ENCODE measurements at regions not wholly inside any gene's neighbourhood (a gene's known extent, or its start where the extent isn't known, plus 50 kb on each side); places are given as distances from the start of the nearest gene placed in this dataset.
A peak's percentile ranks its signal among the peaks of the same experiment; 100 is the strongest.

- Histone ChIP-seq H3K9me3 (replicated peaks) (no peaks in the 10 kb centered on the region), H3K4me3 (no peak overlapping the region), H3K27ac (no peak overlapping the region), H3K27me3 (no peaks in the 10 kb centered on the region), H3K36me3 (no peaks in the 10 kb centered on the region), H3K4me1 (no peaks in the 10 kb centered on the region)
- DNase-seq, result no peak
Observed at GRCh38 chr14:98770151-98770550, 501.8 kb downstream of the BCL11B start.

GRCh38 chr14:98773814-98774213, 498.2 kb downstream of the BCL11B start:
- Histone ChIP-seq H3K27me3 (no peaks in the 10 kb centered on the region), H3K27ac (no peak overlapping the region), H3K9me3 (replicated peaks) (no peaks in the 10 kb centered on the region), H3K4me1 (no peaks in the 10 kb centered on the region), H3K36me3 (no peaks in the 10 kb centered on the region), H3K4me3 (no peak overlapping the region)
- no peak for DNase-seq

- Histone ChIP-seq H3K9me3 (replicated peaks) (no peaks in the 10 kb centered on the region), H3K4me1 (no peaks in the 10 kb centered on the region), H3K27ac (no peak overlapping the region), H3K36me3 (no peaks in the 10 kb centered on the region), H3K4me3 (no peak overlapping the region), H3K27me3 (no peaks in the 10 kb centered on the region)
- DNase-seq, result no peak
Observed at GRCh38 chr14:98775892-98776291, 496.1 kb downstream of the BCL11B start.

- Histone ChIP-seq H3K9me3 (replicated peaks) (no peaks in the 10 kb centered on the region), H3K36me3 (no peaks in the 10 kb centered on the region), H3K27me3 (no peaks in the 10 kb centered on the region), H3K27ac (no peak overlapping the region), H3K4me1 (no peaks in the 10 kb centered on the region), H3K4me3 (no peak overlapping the region)
- DNase-seq, result no peak
Observed at GRCh38 chr14:98782062-98782461, 489.9 kb downstream of the BCL11B start.

GRCh38 chr14:98785578-98785977, 486.4 kb downstream of the BCL11B start:
- Histone ChIP-seq H3K36me3 (no peaks in the 10 kb centered on the region), H3K27me3 (no peaks in the 10 kb centered on the region), H3K27ac (no peak overlapping the region), H3K4me3 (no peak overlapping the region), H3K9me3 (replicated peaks) (no peaks in the 10 kb centered on the region), H3K4me1 (no peaks in the 10 kb centered on the region)
- DNase-seq, result no peak

GRCh38 chr14:98786456-98786855, 485.5 kb downstream of the BCL11B start:
- H3K27ac ChIP-seq, result no peak overlapping the region
- no peaks in the 10 kb centered on the region for H3K36me3 ChIP-seq
- no peaks in the 10 kb centered on the region for H3K27me3 ChIP-seq
- no peak for DNase-seq
- no peak overlapping the region for H3K4me3 ChIP-seq
- H3K9me3 ChIP-seq (replicated peaks), result no peaks in the 10 kb centered on the region
- H3K4me1 ChIP-seq, result no peaks in the 10 kb centered on the region

DNA sequence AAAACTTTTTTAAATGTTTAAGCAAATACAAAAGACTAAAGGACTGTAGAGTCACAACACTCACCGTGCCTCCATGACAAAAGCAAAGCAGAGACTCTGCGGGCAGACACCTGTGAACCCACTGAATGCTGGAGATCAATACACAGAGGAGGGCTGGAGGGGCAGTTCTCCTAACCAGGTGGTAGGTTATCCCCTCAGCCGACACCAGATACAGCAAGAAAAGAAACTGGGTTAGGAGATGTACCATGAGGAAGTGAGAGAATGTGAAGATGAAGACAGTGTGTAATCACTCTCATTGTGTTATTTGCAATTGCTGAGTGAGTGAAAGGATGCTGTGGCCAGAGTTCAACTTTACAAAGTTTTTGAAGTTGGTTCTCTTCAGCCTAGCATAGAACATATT, 480.3 kb downstream of the BCL11B start:
- H3K36me3 ChIP-seq, result no peaks in the 10 kb centered on the region
- DNase-seq, result no peak
- no peaks in the 10 kb centered on the region for H3K27me3 ChIP-seq
- H3K9me3 ChIP-seq (replicated peaks), result no peaks in the 10 kb centered on the region
- H3K4me1 ChIP-seq, result no peaks in the 10 kb centered on the region
- no peak overlapping the region for H3K4me3 ChIP-seq
- H3K27ac ChIP-seq, result no peak overlapping the region

GRCh38 chr14:98792171-98792570, 479.8 kb downstream of the BCL11B start:
- no peak overlapping the region for H3K27ac ChIP-seq
- no peak for DNase-seq

DNA sequence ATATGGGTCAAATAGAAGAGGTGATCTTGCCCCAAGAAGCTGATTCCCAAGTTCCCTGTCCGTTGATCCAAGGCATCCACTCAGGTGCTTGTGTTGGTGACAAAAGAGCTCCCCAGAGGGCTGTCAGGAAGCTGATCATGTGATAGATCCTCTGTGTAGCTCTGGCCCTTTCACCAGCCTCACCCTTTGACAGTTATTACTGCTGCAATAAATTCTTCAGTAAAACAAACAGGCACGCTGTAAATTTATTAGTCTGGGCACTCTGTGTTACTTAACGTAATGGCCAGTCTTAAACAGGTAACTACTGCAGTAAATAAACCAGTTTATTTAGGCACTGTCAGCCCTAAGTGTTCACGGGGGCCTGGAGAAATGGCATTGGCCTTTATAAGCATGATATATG, 473.9 kb downstream of the BCL11B start:
- Histone ChIP-seq H3K27me3 (no peaks in the 10 kb centered on the region), H3K36me3 (no peaks in the 10 kb centered on the region), H3K4me1 (no peaks in the 10 kb centered on the region), H3K9me3 (replicated peaks) (no peaks in the 10 kb centered on the region), H3K4me3 (no peak overlapping the region), H3K27ac (no peak overlapping the region)
- DNase-seq, result no peak

More at GRCh38 chr14:98792171-98792570, 479.8 kb downstream of the BCL11B start:
- no peak overlapping the region for H3K4me3 ChIP-seq
- H3K27me3 ChIP-seq, result no peaks in the 10 kb centered on the region
- H3K9me3 ChIP-seq (replicated peaks), result no peaks in the 10 kb centered on the region
- no peaks in the 10 kb centered on the region for H3K36me3 ChIP-seq
- H3K4me1 ChIP-seq, result no peaks in the 10 kb centered on the region

DNA sequence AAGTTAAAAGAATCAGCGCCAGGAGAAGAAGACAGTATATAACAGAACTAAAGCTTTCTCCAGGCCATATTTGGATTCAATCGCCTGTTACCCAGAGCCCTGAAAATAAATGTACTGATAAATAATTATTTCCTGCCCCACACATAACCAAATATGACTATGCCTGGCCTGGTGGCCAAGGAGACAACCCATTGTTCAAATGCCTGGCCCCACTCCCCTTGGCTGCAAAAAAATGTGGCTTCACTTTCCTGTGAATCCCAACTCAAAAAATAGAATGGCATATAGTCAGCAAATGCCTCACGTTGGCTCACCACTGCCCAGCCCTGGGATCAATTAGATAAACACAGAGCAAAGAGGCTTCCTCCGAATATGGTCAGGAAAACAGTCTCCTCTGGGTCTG, 472.1 kb downstream of the BCL11B start:
- Histone ChIP-seq H3K4me3 (no peak overlapping the region), H3K36me3 (no peaks in the 10 kb centered on the region), H3K27me3 (no peaks in the 10 kb centered on the region), H3K9me3 (replicated peaks) (no peaks in the 10 kb centered on the region), H3K27ac (no peak overlapping the region), H3K4me1 (no peaks in the 10 kb centered on the region)
- DNase-seq, result no peak

- no peak overlapping the region for H3K27ac ChIP-seq
- H3K9me3 ChIP-seq (replicated peaks), result no peaks in the 10 kb centered on the region
- no peak overlapping the region for H3K4me3 ChIP-seq
Observed at GRCh38 chr14:98802044-98802443, 470.0 kb downstream of the BCL11B start.

DNA sequence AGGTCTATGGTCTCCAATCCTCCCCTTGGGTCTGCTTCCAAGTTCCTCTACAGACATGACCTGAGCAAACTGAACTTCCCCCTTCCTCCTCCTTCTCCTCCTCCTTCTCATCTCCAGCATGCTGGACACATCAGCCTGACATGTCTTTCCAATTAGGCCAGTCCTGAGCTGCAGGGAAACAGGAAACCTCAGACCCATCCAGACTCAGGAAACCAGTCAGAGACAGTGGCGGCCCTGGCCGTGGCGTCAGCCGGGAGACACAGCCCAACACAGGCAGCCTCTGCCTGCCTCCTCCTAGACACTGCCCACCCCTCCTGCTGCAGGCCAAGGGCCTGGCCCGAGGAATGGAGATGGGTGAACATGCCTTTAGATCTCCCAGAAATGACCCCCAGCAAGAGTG, 468.8 kb downstream of the BCL11B start:
- Histone ChIP-seq H3K9me3 (replicated peaks) (no peaks in the 10 kb centered on the region), H3K27ac (no peak overlapping the region), H3K4me3 (no peak overlapping the region), H3K36me3 (no peaks in the 10 kb centered on the region), H3K27me3 (no peaks in the 10 kb centered on the region), H3K4me1 (no peaks in the 10 kb centered on the region)
- DNase-seq, result no peak

More at GRCh38 chr14:98802044-98802443, 470.0 kb downstream of the BCL11B start:
- no peaks in the 10 kb centered on the region for H3K27me3 ChIP-seq
- no peaks in the 10 kb centered on the region for H3K4me1 ChIP-seq
- H3K36me3 ChIP-seq, result no peaks in the 10 kb centered on the region
- no peak for DNase-seq

DNA sequence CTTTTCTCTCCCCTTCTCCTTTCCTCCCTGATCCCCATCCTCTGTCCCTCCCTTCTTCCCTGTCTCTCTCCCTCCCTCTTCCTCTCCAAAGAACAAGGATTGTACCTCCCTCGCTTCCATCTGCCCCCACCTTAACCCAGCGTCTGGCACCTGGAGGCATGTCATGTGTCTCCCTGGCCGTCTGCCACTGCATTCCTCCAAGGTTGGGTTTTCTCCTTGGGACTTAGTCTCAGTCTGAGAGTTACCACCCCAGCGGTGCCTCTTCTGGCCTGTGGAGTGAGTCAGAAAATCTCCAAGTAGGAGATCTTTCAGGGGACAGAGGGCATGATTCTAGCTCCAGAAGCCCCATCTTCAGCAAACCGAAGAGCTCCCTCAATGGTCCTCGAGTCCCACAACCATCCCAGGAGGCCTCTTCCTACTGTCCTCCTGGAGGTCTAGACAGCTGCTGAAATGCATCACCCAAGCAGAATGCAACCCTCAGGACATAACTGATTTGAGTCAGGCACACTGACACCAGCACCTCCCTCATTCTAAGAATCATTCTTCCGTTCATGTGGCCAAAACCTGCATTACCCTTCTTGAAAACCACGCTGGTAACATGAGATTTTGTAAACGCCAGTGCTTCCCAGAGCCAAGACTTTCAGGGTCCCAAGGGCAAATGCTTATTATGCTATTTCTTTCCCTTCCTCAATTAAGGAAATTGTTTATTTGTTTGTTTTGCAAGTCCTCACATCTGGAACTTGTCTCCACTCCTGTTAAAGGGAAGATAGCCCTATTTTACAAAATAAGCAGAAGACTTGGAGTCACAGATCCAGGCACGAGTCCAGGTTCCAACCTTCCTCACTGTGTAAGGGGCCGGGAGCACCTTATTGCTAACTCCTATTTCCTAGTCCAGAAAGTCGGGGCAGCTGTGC, 463.2 kb downstream of the BCL11B start:
- Histone ChIP-seq H3K27me3 (no peaks in the 10 kb centered on the region), H3K36me3 (no peaks in the 10 kb centered on the region), H3K4me1 (no peaks in the 10 kb centered on the region), H3K27ac (no peak overlapping the region), H3K9me3 (replicated peaks) (no peaks in the 10 kb centered on the region), H3K4me3 (no peak overlapping the region)
- DNase-seq, result peak in 1 of 2 experiments; percentile 8

GRCh38 chr14:98816195-98816594, 455.8 kb downstream of the BCL11B start:
- H3K4me3 ChIP-seq, result no peak overlapping the region
- H3K4me1 ChIP-seq, result no peaks in the 10 kb centered on the region
- H3K27ac ChIP-seq, result no peak overlapping the region
- no peaks in the 10 kb centered on the region for H3K36me3 ChIP-seq
- no peak for DNase-seq
- no peaks in the 10 kb centered on the region for H3K9me3 ChIP-seq (replicated peaks)
- no peaks in the 10 kb centered on the region for H3K27me3 ChIP-seq

DNA sequence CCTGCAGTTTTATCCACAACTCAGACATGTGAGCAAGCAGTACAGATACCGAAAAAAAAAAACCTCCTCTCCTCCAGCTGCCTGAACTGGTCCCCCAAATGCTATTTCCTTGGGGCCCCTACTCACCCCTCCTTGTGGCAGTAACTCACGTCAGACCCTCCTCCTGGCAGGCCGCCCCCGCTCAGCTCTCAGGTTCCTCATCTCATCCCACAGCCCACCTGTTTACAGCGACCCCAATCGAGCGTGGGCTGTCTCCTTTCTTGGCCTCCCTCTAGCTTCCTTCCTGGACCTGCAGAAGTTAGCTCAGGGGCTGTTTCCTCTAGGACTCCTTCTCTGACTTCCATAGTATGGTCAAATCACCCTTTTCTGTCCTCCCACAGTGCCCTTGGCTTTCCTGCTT, 455.3 kb downstream of the BCL11B start:
- no peak overlapping the region for H3K27ac ChIP-seq
- no peaks in the 10 kb centered on the region for H3K27me3 ChIP-seq
- H3K9me3 ChIP-seq (replicated peaks), result no peaks in the 10 kb centered on the region
- no peaks in the 10 kb centered on the region for H3K4me1 ChIP-seq
- no peak for DNase-seq
- no peaks in the 10 kb centered on the region for H3K36me3 ChIP-seq
- no peak overlapping the region for H3K4me3 ChIP-seq
